ENCODE measurements at regions not wholly inside any gene's neighbourhood (a gene's known extent, or its start where the extent isn't known, plus 50 kb on each side); places are given as distances from the start of the nearest gene placed in this dataset.

DNA sequence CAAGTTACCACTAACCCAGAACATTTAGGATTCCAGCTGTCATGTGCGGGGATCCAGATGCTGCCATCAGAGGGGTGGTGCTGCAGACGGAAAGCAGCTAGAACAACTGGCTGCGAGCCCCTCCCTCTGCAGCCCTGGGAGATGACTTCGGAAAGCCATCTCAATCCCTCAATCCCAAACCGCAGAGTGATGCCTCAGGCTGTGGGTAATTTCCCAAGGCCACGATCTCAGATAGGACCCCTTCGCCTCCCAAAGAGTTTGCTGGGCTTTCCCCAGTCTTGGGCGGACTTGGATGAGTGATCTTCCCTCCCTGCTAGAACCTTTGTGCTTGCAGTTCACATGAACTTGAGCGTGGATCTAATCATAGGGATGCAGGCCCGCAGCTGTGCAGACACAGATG lies 71.3 kb upstream of the EN2 start:
- H3K4me1 ChIP-seq (ENCODE audit: control insufficient read depth, extremely low read depth, insufficient read depth, low read length): no peaks in the 10 kb centered on the region
- H3K36me3 ChIP-seq (ENCODE audit: control insufficient read depth in 2 of 2, extremely low read depth in 1 of 2, insufficient read depth in 2 of 2, low read length in 2 of 2): no peaks in the 10 kb centered on the region
- no peak for DNase-seq (ENCODE audit: low read depth, low spot score)
- H3K9me1 ChIP-seq (replicated peaks; ENCODE audit: control insufficient read depth, extremely low read depth, insufficient read depth, low read length): no peaks in the 10 kb centered on the region
- H3K4me2 ChIP-seq (ENCODE audit: insufficient read depth, low read length): no peak overlapping the region
- H2AFZ ChIP-seq (ENCODE audit: low read depth, low read length): no peak overlapping the region
- H3K9ac ChIP-seq (replicated peaks; ENCODE audit: extremely low read depth, insufficient read depth, low read length): no peak overlapping the region
- BruUV-seq (replicated peaks): no TSS peak
- FAIRE-seq: no peak
- ChIA-PET CTCF (no interaction called here), POLR2A (no interaction called here)
- no peaks in the 10 kb centered on the region for H4K20me1 ChIP-seq (replicated peaks; ENCODE audit: control insufficient read depth, extremely low read depth, insufficient read depth, low read length)
- H3K27ac ChIP-seq (ENCODE audit: insufficient read depth, low read depth, low read length): no peak overlapping the region
- no peak for TF ChIP-seq MYC (IDR thresholded peaks at IDR 0.05; ENCODE audit: low read depth, low read length)
- TF ChIP-seq, protein P1, sequence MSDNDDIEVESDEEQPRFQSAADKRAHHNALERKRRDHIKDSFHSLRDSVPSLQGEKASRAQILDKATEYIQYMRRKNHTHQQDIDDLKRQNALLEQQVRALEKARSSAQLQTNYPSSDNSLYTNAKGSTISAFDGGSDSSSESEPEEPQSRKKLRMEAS (IDR thresholded peaks at IDR 0.05; ENCODE audit: insufficient read depth, insufficient read length): no peak
- no peak for TF ChIP-seq EZH2 (IDR thresholded peaks at IDR 0.05; ENCODE audit: borderline replicate concordance, low read depth, low read length, severe bottlenecking)
- no peak for TF ChIP-seq POLR2AphosphoS5 (IDR thresholded peaks at IDR 0.05; ENCODE audit: insufficient read depth, low read depth, low read length)
- no peak for TF ChIP-seq JUN (IDR thresholded peaks at IDR 0.05; ENCODE audit: borderline replicate concordance, insufficient read depth, insufficient read length, low read depth)
- dilution Hi-C loops (cut with MboI; ENCODE audit: extremely low pct_ligation_motif_present, low sequenced_read_pairs) (no loop called here), intact Hi-C loops (cut with micrococcal nuclease) (no loop called here)
- H3K9me3 ChIP-seq (replicated peaks; ENCODE audit: control insufficient read depth, insufficient read depth, low read length): no peaks in the 10 kb centered on the region
- peaks cover 17 to 22% of the 10 kb centered on the region in 2 experiments for H3K27me3 ChIP-seq (ENCODE audit: control insufficient read depth in 2 of 2, insufficient read depth in 2 of 2, low read length in 2 of 2)
- no peaks in the 10 kb centered on the region for H3K79me2 ChIP-seq (ENCODE audit: control insufficient read depth, insufficient read depth, low read length)
- H3K4me3 ChIP-seq (replicated peaks in 1 of 3; ENCODE audit: insufficient read depth in 1 of 3, low read depth in 1 of 3, low read length in 3 of 3): no peak overlapping the region

DNA sequence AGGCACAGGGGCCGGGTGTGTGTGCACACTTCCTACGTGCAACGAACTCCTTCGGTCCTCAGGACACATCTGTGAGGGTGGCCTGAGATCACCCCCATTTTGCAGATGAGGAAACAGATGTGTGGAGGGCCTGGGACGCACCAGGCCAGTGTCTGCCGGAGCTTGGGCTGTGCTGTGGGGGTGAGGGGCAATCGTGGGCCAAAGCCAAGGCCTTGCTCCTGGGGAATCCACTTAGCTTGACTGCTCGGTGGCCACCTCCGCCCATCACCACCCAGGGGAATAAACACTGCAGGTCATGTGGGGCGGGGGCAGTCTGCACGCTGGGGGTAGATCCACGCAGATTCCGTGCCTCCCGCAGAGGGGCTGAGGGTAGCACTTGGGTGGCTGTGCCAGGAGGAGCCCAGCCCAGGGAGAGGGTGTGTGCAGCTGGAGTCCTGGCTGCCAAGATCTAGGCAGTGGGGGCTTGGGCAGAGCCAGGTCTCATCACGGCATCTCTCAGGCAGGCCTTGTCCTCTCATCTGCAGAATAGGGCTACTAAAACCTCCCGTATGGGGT lies 70.8 kb upstream of the EN2 start:
- dilution Hi-C loops (cut with MboI; ENCODE audit: extremely low pct_ligation_motif_present, low sequenced_read_pairs) (no loop called here), intact Hi-C loops (cut with micrococcal nuclease) (no loop called here)
- no peaks in the 10 kb centered on the region for H4K20me1 ChIP-seq (replicated peaks; ENCODE audit: control insufficient read depth, extremely low read depth, insufficient read depth, low read length)
- no peak overlapping the region for H2AFZ ChIP-seq (ENCODE audit: low read depth, low read length)
- DNase-seq (ENCODE audit: low read depth, low spot score) (no peak), FAIRE-seq (no peak)
- H3K9me3 ChIP-seq (replicated peaks; ENCODE audit: control insufficient read depth, insufficient read depth, low read length): no peaks in the 10 kb centered on the region
- no peak overlapping the region for H3K4me2 ChIP-seq (ENCODE audit: insufficient read depth, low read length)
- no TSS peak for BruUV-seq (replicated peaks)
- peaks cover 11 to 17% of the 10 kb centered on the region in 2 experiments for H3K27me3 ChIP-seq (ENCODE audit: control insufficient read depth in 2 of 2, insufficient read depth in 2 of 2, low read length in 2 of 2)
- no peak for TF ChIP-seq POLR2A (IDR thresholded peaks at IDR 0.05; ENCODE audit: low read depth, low read length)
- no peak for TF ChIP-seq MYC (IDR thresholded peaks at IDR 0.05; ENCODE audit: low read depth, low read length)
- TF ChIP-seq, protein P2, sequence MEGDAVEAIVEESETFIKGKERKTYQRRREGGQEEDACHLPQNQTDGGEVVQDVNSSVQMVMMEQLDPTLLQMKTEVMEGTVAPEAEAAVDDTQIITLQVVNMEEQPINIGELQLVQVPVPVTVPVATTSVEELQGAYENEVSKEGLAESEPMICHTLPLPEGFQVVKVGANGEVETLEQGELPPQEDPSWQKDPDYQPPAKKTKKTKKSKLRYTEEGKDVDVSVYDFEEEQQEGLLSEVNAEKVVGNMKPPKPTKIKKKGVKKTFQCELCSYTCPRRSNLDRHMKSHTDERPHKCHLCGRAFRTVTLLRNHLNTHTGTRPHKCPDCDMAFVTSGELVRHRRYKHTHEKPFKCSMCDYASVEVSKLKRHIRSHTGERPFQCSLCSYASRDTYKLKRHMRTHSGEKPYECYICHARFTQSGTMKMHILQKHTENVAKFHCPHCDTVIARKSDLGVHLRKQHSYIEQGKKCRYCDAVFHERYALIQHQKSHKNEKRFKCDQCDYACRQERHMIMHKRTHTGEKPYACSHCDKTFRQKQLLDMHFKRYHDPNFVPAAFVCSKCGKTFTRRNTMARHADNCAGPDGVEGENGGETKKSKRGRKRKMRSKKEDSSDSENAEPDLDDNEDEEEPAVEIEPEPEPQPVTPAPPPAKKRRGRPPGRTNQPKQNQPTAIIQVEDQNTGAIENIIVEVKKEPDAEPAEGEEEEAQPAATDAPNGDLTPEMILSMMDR (IDR thresholded peaks at IDR 0.05; ENCODE audit: extremely low read depth in 1 of 2, insufficient read depth in 1 of 2, low read depth in 1 of 2, low read length in 2 of 2): no peak
- TF ChIP-seq GATA2 (IDR thresholded peaks at IDR 0.05; ENCODE audit: insufficient read depth, insufficient read length, low read depth, low read length): no peak
- TF ChIP-seq, protein P1 (IDR thresholded peaks at IDR 0.05; ENCODE audit: insufficient read depth, insufficient read length): no peak
- TF ChIP-seq FOS (IDR thresholded peaks at IDR 0.05; ENCODE audit: borderline replicate concordance, insufficient read depth, low read length): no peak
- TF ChIP-seq POLR2AphosphoS5 (IDR thresholded peaks at IDR 0.05; ENCODE audit: insufficient read depth, low read depth, low read length): no peak
- no peak for TF ChIP-seq JUN (IDR thresholded peaks at IDR 0.05; ENCODE audit: borderline replicate concordance, insufficient read depth, insufficient read length, low read depth)
- TF ChIP-seq EZH2 (IDR thresholded peaks at IDR 0.05; ENCODE audit: borderline replicate concordance, low read depth, low read length, severe bottlenecking): no peak
- no peaks in the 10 kb centered on the region for H3K79me2 ChIP-seq (ENCODE audit: control insufficient read depth, insufficient read depth, low read length)
- no peak overlapping the region for H3K27ac ChIP-seq (ENCODE audit: insufficient read depth, low read depth, low read length)
- no peaks in the 10 kb centered on the region for H3K4me1 ChIP-seq (ENCODE audit: control insufficient read depth, extremely low read depth, insufficient read depth, low read length)
- H3K9me1 ChIP-seq (replicated peaks; ENCODE audit: control insufficient read depth, extremely low read depth, insufficient read depth, low read length): no peaks in the 10 kb centered on the region
- H3K4me3 ChIP-seq (replicated peaks in 1 of 3; ENCODE audit: insufficient read depth in 1 of 3, low read depth in 1 of 3, low read length in 3 of 3): no peak overlapping the region
- no peaks in the 10 kb centered on the region for H3K36me3 ChIP-seq (ENCODE audit: control insufficient read depth in 2 of 2, extremely low read depth in 1 of 2, insufficient read depth in 2 of 2, low read length in 2 of 2)
- no peak overlapping the region for H3K9ac ChIP-seq (replicated peaks; ENCODE audit: extremely low read depth, insufficient read depth, low read length)
- ChIA-PET POLR2A (no interaction called here), CTCF (no interaction called here)
